Fibroblast of villous mesenchyme (primary cell): ENCODE measurements at regions not wholly inside any gene's neighbourhood (a gene's known extent, or its start where the extent isn't known, plus 50 kb on each side); places are given as distances from the start of the nearest gene placed in this dataset.
"Not testable (repeated sequence)": the region's sequence is repeated elsewhere in the genome, so short reads cannot be mapped to it uniquely, and the experiment has no call there.

ENCODE experiments used
- DNase-seq: peaks from one replicate; pipeline ENCODE4 v3.0.0-alpha.2; 2010; ENCODE audit warnings: low read depth
- H3K4me3 ChIP-seq: 2 replicates; pipeline ENCODE4 v1.5.1; 2011; ENCODE audit warnings: low read depth, mild to moderate bottlenecking, low read length
- TF ChIP-seq, protein P1 (sequence below): IDR thresholded peaks from 2 replicates; pipeline ENCODE4 v1.5.1; 2012; ENCODE audit warnings: low read depth, mild to moderate bottlenecking, low read length; ENCODE audit not compliant: insufficient read depth

DNA sequence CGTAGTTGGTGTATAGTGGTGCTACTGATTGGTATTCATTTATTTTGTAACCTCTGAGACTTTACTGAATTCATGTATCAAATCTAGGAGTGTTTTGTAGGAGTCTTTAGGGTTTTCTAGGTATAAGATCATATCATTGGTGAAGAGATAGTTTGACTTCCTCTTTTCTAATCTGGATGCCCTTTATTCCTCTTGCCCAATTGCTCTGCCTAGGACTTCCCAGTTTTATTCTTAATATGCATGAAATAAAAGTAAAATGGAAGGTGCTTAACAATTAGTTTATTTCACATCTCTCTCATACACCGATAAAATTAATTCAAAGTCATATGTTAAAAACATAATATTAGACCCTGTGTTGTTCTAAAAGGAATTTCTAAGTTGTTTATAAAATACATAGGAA, 95.2 kb downstream of the CCDC74A start:
- not testable (repeated sequence) for H3K4me3 ChIP-seq, DNase-seq

DNA sequence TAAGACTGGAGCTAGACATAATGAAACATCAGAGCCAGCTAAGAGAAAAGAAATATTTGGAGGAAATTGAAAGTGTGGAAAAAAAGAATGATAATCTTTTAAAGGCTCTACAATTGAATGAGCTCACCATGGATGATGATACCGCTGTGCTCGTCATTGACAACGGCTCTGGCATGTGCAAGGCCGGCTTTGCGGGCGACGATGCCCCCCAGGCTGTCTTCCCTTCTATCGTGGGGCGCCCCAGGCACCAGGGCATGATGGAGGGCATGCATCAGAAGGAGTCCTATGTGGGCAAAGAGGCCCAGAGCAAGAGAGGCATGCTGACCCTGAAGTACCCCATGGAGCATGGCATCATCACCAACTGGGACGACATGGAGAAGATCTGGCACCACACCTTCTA, 98.3 kb downstream of the CCDC74A start:
- not testable (repeated sequence) for DNase-seq, H3K4me3 ChIP-seq

DNA sequence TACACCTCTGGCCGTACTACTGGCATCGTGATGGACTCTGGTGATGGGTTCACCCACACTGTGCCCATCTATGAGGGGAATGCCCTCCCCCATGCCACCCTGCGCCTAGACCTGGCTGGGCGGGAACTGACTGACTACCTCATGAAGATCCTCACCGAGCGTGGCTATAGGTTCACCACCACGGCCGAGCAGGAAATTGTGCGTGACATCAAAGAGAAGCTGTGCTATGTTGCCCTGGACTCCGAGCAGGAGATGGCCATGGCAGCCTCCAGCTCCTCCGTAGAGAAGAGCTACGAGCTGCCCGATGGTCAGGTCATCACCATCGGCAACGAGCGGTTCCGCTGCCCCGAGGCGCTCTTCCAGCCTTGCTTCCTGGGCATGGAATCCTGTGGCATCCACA, 98.9 kb downstream of the CCDC74A start:
- DNase-seq, H3K4me3 ChIP-seq: not testable (repeated sequence)

DNA sequence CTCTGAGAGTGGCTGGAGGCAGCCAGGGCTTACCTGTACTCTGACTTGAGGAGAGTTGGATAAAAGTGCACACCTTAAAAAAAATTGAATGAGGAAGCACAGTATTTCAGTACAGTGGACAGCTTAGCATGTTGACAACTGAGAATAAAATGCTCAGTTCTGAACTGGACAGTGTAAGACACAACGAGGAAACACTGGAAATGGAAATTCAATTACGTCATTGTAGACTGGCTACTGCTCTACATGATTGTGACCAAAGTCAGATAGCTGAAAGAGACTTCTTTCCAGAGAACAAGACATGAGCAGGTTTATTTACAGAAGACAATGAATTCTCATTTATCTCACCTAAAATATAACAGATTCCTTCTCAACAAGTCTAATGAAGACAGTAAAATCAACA, 100.1 kb downstream of the CCDC74A start:
- DNase-seq, H3K4me3 ChIP-seq: not testable (repeated sequence)

DNA sequence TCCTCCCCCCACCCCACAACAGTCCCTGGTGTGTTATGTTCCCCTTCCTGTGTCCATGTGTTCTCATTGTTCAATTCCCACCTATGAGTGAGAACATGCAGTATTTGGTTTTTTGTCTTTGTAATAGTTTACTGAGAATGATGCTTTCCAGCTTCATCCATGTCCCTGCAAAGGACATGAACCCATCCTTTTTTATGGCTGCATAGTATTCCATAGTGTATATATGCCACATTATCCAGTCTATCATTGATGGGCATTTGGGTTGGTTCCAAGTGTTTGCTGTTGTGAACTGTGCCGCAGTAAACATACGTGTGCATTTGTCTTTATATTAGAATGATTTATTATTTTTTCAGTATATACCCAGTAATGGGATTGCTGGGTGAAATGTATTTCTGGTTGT, 104.0 kb downstream of the CCDC74A start:
- not testable (repeated sequence) for DNase-seq, H3K4me3 ChIP-seq

DNA sequence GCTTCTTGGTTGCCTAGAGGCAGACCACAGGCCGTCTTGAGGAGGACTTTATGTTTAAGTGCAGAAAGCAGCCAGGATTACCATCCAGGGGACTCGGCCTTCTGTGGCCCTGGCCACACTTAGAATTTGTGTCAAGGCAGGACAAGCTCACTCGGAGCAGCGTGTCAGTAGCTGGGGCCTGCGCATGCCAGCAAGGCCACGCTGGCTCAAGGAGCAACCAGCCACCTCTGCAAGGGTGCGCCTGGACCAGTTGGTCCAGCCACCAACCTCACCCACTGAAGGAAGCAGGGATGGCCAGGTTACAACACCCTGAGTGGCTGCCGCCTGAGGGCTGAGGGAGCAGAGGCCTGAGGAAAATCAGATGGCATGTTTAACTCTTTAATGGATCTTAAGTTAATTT, 105.7 kb downstream of the CCDC74A start:
- DNase-seq, H3K4me3 ChIP-seq: not testable (repeated sequence)

DNA sequence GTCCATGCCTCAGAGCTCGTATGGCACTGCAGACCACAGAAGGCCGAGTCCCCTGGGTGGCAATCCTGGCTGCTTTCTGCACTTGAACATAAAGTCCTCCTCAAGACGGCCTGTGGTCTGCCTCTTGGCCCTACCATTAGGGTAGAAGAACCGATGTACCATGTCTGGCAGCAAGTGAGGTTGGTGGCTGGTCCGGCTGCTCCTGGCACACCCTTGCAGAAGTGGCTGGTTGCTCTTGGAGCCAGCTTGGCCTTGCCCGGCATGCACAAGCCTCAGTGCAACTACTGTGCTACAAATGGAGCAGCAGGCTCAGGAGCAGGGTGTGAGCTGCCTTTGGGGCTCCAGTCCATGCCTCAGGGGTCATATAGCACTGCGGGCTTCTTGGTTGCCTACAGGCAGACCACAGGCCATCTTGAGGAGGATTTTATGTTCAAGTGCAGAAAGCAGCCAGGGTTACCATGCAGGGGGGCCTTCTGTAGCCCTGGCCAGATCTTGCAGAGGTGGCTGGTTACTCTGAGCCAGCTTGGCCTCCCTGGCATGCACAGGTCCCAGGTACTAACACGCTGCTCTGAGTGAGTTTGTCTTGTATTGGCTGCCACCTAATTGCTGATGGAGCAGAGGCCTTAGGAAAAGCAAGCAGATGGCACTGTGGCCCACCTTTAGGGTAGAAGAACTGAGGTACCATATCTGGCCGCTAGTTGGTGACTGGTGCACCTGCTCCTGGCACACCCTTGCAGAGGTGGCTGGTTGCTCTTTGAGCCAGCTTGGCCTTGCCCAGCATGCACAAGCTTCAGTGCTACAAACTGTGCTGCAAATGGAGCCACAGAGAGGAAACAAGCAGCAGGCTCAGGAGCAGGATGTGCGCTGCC, 106.4 kb downstream of the CCDC74A start:
- DNase-seq = not testable (repeated sequence)

DNA sequence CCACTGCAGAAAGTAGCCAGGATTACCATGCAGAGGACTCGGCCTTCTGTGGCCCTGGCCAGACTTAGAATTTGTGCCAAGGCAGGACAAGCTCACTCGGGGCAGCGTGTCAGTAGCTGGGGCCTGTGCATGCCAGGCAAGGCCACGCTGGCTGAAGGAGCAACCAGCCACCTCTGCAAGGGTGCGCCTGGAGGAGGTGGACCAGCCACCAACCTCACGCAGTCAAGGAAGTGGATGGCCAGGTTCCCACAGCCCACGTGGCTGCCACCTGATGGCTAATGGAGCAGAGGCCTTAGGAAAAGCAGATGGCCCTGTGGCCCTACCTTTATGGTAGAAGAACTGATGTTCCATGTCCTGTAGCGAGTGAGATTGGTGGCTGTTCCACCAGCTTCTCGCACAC, 107.9 kb downstream of the CCDC74A start:
- DNase-seq = no peak
- no peak overlapping the region for H3K4me3 ChIP-seq
- TF ChIP-seq, protein P1, sequence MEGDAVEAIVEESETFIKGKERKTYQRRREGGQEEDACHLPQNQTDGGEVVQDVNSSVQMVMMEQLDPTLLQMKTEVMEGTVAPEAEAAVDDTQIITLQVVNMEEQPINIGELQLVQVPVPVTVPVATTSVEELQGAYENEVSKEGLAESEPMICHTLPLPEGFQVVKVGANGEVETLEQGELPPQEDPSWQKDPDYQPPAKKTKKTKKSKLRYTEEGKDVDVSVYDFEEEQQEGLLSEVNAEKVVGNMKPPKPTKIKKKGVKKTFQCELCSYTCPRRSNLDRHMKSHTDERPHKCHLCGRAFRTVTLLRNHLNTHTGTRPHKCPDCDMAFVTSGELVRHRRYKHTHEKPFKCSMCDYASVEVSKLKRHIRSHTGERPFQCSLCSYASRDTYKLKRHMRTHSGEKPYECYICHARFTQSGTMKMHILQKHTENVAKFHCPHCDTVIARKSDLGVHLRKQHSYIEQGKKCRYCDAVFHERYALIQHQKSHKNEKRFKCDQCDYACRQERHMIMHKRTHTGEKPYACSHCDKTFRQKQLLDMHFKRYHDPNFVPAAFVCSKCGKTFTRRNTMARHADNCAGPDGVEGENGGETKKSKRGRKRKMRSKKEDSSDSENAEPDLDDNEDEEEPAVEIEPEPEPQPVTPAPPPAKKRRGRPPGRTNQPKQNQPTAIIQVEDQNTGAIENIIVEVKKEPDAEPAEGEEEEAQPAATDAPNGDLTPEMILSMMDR = no peak

More for the DNA sequence above, 106.4 kb downstream of the CCDC74A start:
- H3K4me3 ChIP-seq = not testable (repeated sequence)

DNA sequence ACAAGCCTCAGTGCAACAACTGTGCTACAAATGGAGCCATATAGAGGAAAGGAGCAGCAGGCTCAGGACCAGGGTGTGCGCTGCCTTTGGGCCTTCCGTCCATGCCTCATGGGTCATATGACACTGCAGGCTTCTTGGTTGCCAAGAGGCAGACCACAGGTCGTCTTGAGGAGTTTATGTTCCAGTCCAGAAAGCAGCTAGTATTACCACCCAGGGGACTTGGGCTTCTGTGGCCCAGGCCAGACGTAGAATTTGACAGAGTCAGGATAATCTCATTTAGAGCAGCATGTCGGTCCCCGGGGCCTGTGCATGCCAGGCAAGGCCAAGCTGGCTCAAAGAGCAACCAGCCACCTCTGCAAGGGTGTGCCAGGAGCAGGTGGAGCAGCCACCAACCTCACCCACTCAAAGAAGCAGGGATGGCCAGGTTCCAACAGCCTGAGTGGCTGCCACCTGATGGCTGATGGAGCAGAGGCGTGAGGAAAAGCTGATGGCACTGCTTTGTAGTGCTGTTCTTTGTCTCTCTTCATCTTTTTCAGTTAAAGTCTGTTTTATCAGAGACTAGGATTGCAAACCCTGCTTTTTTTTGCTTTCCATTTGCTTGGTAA, 109.1 kb downstream of the CCDC74A start:
- H3K4me3 ChIP-seq, DNase-seq: not testable (repeated sequence)

DNA sequence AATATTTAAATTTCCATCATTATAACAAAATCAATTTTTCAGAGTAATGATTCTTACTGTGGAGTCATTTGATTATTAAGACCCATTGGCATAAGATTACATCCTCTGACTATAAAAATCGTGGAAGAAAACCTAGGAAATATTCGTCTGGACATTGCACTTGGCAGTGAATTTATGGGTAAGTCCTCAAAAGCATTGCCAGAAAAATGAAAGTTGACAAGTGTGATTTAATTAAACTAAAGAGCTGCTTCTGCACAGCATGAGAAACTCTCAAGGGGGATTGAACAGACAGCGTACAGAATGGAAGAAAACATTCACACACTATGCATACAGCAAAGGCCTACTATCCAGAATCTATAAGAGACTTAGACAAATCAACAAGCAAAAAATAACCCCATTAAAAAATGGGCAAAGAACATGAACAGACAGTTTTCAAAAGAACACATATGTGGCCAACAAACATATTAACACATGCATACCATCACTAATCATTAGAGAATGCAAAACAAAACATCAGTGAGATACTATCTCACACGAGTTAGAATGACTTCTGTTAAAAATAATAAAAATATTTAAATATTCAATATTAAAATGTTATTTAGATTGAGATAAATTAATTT, 111.4 kb downstream of the CCDC74A start:
- DNase-seq, H3K4me3 ChIP-seq: not testable (repeated sequence)

DNA sequence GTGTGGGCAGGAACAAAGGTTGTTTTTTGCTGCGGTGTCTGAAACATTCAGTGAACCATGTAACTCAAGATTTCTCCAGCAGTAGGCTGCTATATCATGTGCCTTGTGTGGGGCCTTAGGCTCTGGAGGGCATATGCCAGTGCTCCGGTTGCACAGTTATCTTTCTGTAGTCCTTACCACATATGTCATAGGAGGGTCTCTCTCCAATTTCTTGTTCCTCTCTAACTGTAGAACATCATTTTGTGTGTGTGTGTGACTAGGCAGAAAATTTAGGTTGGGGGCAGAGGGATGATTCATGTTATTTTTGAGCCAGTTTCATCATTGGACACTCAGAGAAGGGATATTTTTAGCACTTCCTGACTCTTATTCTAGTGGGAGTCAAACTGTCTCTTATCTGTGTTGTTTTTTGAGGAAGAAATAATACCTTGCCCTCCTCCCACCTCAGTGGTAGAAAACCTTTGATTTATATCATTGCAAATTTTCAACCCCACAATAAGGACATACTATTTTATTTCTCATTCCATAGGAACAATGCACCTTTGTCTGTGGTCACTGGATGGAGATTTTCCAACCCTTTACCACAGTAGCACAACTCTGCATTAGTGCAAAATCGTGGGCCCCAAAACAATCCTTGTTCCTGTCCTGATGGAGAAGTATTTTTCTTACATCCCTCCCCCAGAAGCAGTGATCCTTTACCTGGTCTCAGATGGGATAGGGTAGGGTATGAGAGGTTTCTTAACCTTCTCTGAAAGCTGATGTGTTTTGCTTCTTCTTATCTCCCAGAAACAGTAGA, 113.9 kb downstream of the CCDC74A start:
- no peak for DNase-seq
- TF ChIP-seq, protein P1 = no peak
- no peak overlapping the region for H3K4me3 ChIP-seq

DNA sequence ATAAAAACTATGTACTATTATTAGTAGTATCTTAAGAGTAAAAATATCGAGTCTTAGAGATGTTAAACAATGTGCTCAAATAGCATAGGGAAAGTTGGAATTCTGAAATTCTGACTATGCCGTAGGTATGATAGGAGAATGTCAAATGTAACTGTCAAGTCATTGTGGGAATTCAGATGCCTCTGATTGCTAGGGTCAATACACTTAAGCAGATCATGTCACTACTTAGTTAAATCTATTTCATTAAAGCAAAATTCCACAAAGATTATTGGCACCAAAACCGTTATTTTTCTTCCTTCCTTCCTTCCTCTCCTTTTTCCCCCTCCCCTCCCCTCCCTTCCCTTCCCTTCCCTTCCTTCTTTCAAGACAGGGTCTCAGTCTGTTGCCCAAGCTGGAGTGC, 115.5 kb downstream of the CCDC74A start:
- not testable (repeated sequence) for H3K4me3 ChIP-seq, DNase-seq
